ENCODE measurements at regions not wholly inside any gene's neighbourhood (a gene's known extent, or its start where the extent isn't known, plus 50 kb on each side); places are given as distances from the start of the nearest gene placed in this dataset.

- Mint-ChIP-seq H3K4me1 (ENCODE audit: low read depth) (no peaks in the 10 kb centered on the region), H3K36me3 (ENCODE audit: low read depth) (no peaks in the 10 kb centered on the region), H3K27ac (no peak overlapping the region), H3K4me3 (no peak overlapping the region), H3K9me3 (no peaks in the 10 kb centered on the region), H3K27me3 (peaks cover 12% of the 10 kb centered on the region)
- TF ChIP-seq, protein P1, sequence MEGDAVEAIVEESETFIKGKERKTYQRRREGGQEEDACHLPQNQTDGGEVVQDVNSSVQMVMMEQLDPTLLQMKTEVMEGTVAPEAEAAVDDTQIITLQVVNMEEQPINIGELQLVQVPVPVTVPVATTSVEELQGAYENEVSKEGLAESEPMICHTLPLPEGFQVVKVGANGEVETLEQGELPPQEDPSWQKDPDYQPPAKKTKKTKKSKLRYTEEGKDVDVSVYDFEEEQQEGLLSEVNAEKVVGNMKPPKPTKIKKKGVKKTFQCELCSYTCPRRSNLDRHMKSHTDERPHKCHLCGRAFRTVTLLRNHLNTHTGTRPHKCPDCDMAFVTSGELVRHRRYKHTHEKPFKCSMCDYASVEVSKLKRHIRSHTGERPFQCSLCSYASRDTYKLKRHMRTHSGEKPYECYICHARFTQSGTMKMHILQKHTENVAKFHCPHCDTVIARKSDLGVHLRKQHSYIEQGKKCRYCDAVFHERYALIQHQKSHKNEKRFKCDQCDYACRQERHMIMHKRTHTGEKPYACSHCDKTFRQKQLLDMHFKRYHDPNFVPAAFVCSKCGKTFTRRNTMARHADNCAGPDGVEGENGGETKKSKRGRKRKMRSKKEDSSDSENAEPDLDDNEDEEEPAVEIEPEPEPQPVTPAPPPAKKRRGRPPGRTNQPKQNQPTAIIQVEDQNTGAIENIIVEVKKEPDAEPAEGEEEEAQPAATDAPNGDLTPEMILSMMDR (IDR thresholded peaks at IDR 0.05) = no peak
- intact Hi-C loops (cut with micrococcal nuclease) = no loop called here
- ChIA-PET POLR2A (no interaction called here), CTCF (no interaction called here)
- DNase-seq (no peak), ATAC-seq (no peak)
Measured at GRCh38 chr2:175808858-175809257, 193.2 kb downstream of the LNPK start.

- no peaks in the 10 kb centered on the region for H3K36me3 Mint-ChIP-seq (ENCODE audit: low read depth)
- ATAC-seq (no peak), DNase-seq (no peak)
- intact Hi-C loops (cut with micrococcal nuclease) = no loop called here
- TF ChIP-seq, protein P1 (IDR thresholded peaks at IDR 0.05) = no peak
- H3K4me3 Mint-ChIP-seq = no peak overlapping the region
- H3K27me3 Mint-ChIP-seq = peaks cover 12% of the 10 kb centered on the region
- no peaks in the 10 kb centered on the region for H3K9me3 Mint-ChIP-seq
- H3K4me1 Mint-ChIP-seq (ENCODE audit: low read depth) = no peaks in the 10 kb centered on the region
- no peak overlapping the region for H3K27ac Mint-ChIP-seq
- CTCF ChIA-PET = no interaction called here
- POLR2A ChIA-PET = no interaction called here
Measured at GRCh38 chr2:175808078-175808477, 194.0 kb downstream of the LNPK start.

- intact Hi-C loops (cut with micrococcal nuclease) = no loop called here
- ChIA-PET CTCF (no interaction called here), POLR2A (no interaction called here)
- Mint-ChIP-seq H3K9me3 (no peaks in the 10 kb centered on the region), H3K4me3 (no peak overlapping the region), H3K4me1 (ENCODE audit: low read depth) (no peaks in the 10 kb centered on the region), H3K27ac (no peak overlapping the region), H3K27me3 (peaks cover 10% of the 10 kb centered on the region), H3K36me3 (ENCODE audit: low read depth) (no peaks in the 10 kb centered on the region)
- ATAC-seq = no peak
- no peak for DNase-seq
- TF ChIP-seq, protein P1 (IDR thresholded peaks at IDR 0.05) = no peak
Measured at GRCh38 chr2:175807031-175807873, 194.8 kb downstream of the LNPK start.

GRCh38 chr2:175806570-175806969, 195.5 kb downstream of the LNPK start:
- TF ChIP-seq, protein P1 (IDR thresholded peaks at IDR 0.05) = no peak
- intact Hi-C loops (cut with micrococcal nuclease) = no loop called here
- Mint-ChIP-seq H3K9me3 (no peaks in the 10 kb centered on the region), H3K27ac (no peak overlapping the region), H3K4me3 (no peak overlapping the region), H3K27me3 (peaks cover 12% of the 10 kb centered on the region), H3K36me3 (ENCODE audit: low read depth) (no peaks in the 10 kb centered on the region), H3K4me1 (ENCODE audit: low read depth) (no peaks in the 10 kb centered on the region)
- POLR2A ChIA-PET = no interaction called here
- ATAC-seq (no peak), DNase-seq (no peak)
- CTCF ChIA-PET = no interaction called here

DNA sequence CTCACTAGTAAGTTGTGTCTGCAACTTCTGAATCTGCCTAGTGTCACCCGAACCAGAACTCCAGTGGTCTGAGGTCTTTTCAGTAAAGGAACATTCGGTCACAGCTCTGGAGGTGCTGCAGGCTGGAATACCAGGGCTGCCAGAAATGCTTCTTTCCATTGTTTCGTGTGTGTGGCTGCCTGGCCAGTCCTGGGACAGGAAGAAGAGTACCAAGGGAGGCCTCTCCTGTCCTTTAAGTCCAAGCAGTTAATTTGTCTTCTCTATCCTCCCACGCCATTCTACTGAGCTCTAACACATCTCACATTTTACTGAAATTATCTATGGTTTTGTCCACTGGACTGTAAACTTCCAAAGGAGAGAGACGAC, 196.0 kb downstream of the LNPK start:
- Mint-ChIP-seq H3K4me1 (ENCODE audit: low read depth) (no peaks in the 10 kb centered on the region), H3K4me3 (no peak overlapping the region), H3K36me3 (ENCODE audit: low read depth) (no peaks in the 10 kb centered on the region), H3K27ac (no peak overlapping the region), H3K27me3 (peaks cover 12% of the 10 kb centered on the region), H3K9me3 (no peaks in the 10 kb centered on the region)
- CTCF ChIA-PET = no interaction called here
- POLR2A ChIA-PET = no interaction called here
- DNase-seq (no peak), ATAC-seq (no peak)
- TF ChIP-seq, protein P1 (IDR thresholded peaks at IDR 0.05) = no peak
- intact Hi-C loops (cut with micrococcal nuclease) = no loop called here

All from activated CD8-positive, alpha-beta T cell treated with anti-CD3 and anti-CD28 coated beads for 36 hours (primary cell).